Liver (tissue), 8 donors: ENCODE measurements at regions not wholly inside any gene's neighbourhood (a gene's known extent, or its start where the extent isn't known, plus 50 kb on each side); places are given as distances from the start of the nearest gene placed in this dataset.

Source experiments
- DNase-seq: peaks from one replicate; pipeline ENCODE4 v3.0.0-alpha.2; 2017; ENCODE audit warnings: low spot score
- H3K27ac ChIP-seq, 2 donors: one replicate each; pipeline ENCODE4 v1.7.0; 2013; ENCODE audit warnings: inconsistent platforms in 2 of 2, low read length in 2 of 2, control low read depth in 1 of 2, low read depth in 1 of 2, mild to moderate bottlenecking in 1 of 2
- H3K27me3 ChIP-seq, 4 donors: one replicate each; pipeline versions ENCODE4 v1.6.1 to v1.7.0; 2013; ENCODE audit warnings: low read length in 3 of 4, inconsistent platforms in 1 of 4, mild to moderate bottlenecking in 1 of 4, moderate library complexity in 1 of 4; ENCODE audit not compliant: control insufficient read depth in 4 of 4, insufficient read depth in 4 of 4
- H3K36me3 ChIP-seq, 4 donors: one replicate each; pipeline versions ENCODE4 v1.6.1 to v1.7.0; 2013; ENCODE audit warnings: low read length in 3 of 4, mild to moderate bottlenecking in 3 of 4, low read depth in 1 of 4, moderate library complexity in 1 of 4; ENCODE audit not compliant: control insufficient read depth in 4 of 4, insufficient read depth in 3 of 4
- H3K4me1 ChIP-seq, 4 donors: one replicate each; pipeline versions ENCODE4 v1.6.1 to v1.7.0; 2013; ENCODE audit warnings: low read length in 3 of 4, mild to moderate bottlenecking in 3 of 4, moderate library complexity in 1 of 4; ENCODE audit not compliant: control insufficient read depth in 4 of 4, insufficient read depth in 4 of 4
- H3K4me3 ChIP-seq, 3 donors: one replicate each; pipeline versions ENCODE4 v1.6.1 to v1.7.0; 2013; ENCODE audit warnings: low read length in 3 of 3, control low read depth in 1 of 3, low read depth in 1 of 3, mild to moderate bottlenecking in 1 of 3
- H3K9ac ChIP-seq, 2 donors: one replicate each; pipeline ENCODE4 v1.7.0; 2013; ENCODE audit warnings: low read length in 2 of 2, mild to moderate bottlenecking in 2 of 2, moderate library complexity in 2 of 2, control low read depth in 1 of 2, low read depth in 1 of 2
- H3K9me3 ChIP-seq, 4 donors: one replicate each; pipeline versions ENCODE4 v1.6.1 to v1.7.0; 2013; ENCODE audit warnings: low read length in 3 of 4; ENCODE audit not compliant: control insufficient read depth in 4 of 4
- CTCF ChIP-seq: fragments of 150-350 bp; IDR thresholded peaks from 2 replicates; pipeline ENCODE4 v1.5.1; 2017; ENCODE audit warnings: improper control_type of control experiment, low read depth, low read length; ENCODE audit not compliant: missing input control
- FOXA1 ChIP-seq: IDR thresholded peaks from 2 replicates; pipeline ENCODE4 v1.6.1; 2016; ENCODE audit warnings: antibody characterized with exemption
- GABPA ChIP-seq, 2 donors: IDR thresholded peaks in 1 of 2; conservative IDR thresholded peaks in 1 of 2; 2 replicates each; pipeline ENCODE4 v1.6.1; 2016; ENCODE audit warnings: antibody characterized with exemption in 2 of 2, mild to moderate bottlenecking in 1 of 2, moderate library complexity in 1 of 2
- HNF4A ChIP-seq, 2 donors: conservative IDR thresholded peaks; 2 replicates each; pipeline ENCODE4 v1.6.1; 2016; ENCODE audit warnings: antibody characterized with exemption in 2 of 2, mild to moderate bottlenecking in 2 of 2
- HNF4G ChIP-seq: IDR thresholded peaks from 2 replicates; pipeline ENCODE4 v1.6.1; 2016; ENCODE audit warnings: antibody characterized with exemption
- JUND ChIP-seq, 2 donors: IDR thresholded peaks; 2 replicates each; pipeline ENCODE4 v1.6.1; 2016; ENCODE audit warnings: antibody characterized with exemption in 2 of 2
- NR2F2 ChIP-seq: IDR thresholded peaks from 2 replicates; pipeline ENCODE4 v1.6.1; 2016; ENCODE audit warnings: antibody characterized with exemption
- RAD21 ChIP-seq, 2 donors: IDR thresholded peaks; 2 replicates each; pipeline ENCODE4 v1.6.1; 2016; ENCODE audit warnings: antibody characterized with exemption in 2 of 2, mild to moderate bottlenecking in 2 of 2
- RXRA ChIP-seq, 2 donors: IDR thresholded peaks; 2 replicates each; pipeline ENCODE4 v1.6.1; 2017 to 2018; ENCODE audit warnings: antibody characterized with exemption in 2 of 2, mild to moderate bottlenecking in 1 of 2
- SP1 ChIP-seq: IDR thresholded peaks from 2 replicates; pipeline ENCODE4 v1.6.1; 2018; ENCODE audit warnings: antibody characterized with exemption, mild to moderate bottlenecking
- YY1 ChIP-seq: IDR thresholded peaks from 2 replicates; pipeline ENCODE4 v1.6.1; 2016; ENCODE audit warnings: antibody characterized with exemption, mild to moderate bottlenecking
- ZBTB33 ChIP-seq: IDR thresholded peaks from 2 replicates; pipeline ENCODE4 v1.6.1; 2016; ENCODE audit warnings: antibody characterized with exemption
- WGBS: extraction: QIAGEN DNeasy Blood & Tissue Kit; methylation state at CpG from one replicate; pipeline ENCODE4 v1.1.7; 2013; 5-methylcytosine and 5-hydroxymethylcytosine counted together
- TF ChIP-seq, protein P1 (sequence below): IDR thresholded peaks from 2 replicates; pipeline ENCODE4 v1.6.1; 2016; ENCODE audit warnings: antibody characterized with exemption
- TF ChIP-seq, protein P2 (sequence below): IDR thresholded peaks from 2 replicates; pipeline ENCODE4 v1.6.1; 2016; ENCODE audit warnings: antibody characterized with exemption, mild to moderate bottlenecking
- TF ChIP-seq, protein P3 (sequence below): IDR thresholded peaks from 2 replicates; pipeline ENCODE4 v1.6.1; 2016; ENCODE audit warnings: antibody characterized with exemption
- donor health status: healthy.
- donor health status: healthy.
- donor health status: healthy.
- donor health status: healthy.
- donor health status: healthy.

- Histone ChIP-seq H3K27me3 (peaks cover 0 to 15% (median 4%) of the 10 kb centered on the region in 4 donors), H3K4me1 (no peaks in the 10 kb centered on the region), H3K27ac (no peak overlapping the region), H3K9ac (no peak overlapping the region), H3K9me3 (no peaks in the 10 kb centered on the region), H3K36me3 (no peaks in the 10 kb centered on the region), H3K4me3 (no peak overlapping the region)
- TF ChIP-seq FOXA1 (no peak), SP1 (no peak), RXRA (IDR thresholded peaks at IDR 0.05) (no peak), JUND (IDR thresholded peaks at IDR 0.05) (no peak), CTCF (no peak), HNF4A (conservative IDR thresholded peaks at IDR 0.05) (no peak), YY1 (no peak), ZBTB33 (no peak), GABPA (IDR thresholded peaks at IDR 0.05 in 1 of 2, conservative IDR thresholded peaks at IDR 0.05 in 1 of 2) (no peak), NR2F2 (no peak), RAD21 (IDR thresholded peaks at IDR 0.05) (no peak), HNF4G (no peak)
- TF ChIP-seq, protein P1, sequence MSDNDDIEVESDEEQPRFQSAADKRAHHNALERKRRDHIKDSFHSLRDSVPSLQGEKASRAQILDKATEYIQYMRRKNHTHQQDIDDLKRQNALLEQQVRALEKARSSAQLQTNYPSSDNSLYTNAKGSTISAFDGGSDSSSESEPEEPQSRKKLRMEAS: no peak
- TF ChIP-seq, protein P2, sequence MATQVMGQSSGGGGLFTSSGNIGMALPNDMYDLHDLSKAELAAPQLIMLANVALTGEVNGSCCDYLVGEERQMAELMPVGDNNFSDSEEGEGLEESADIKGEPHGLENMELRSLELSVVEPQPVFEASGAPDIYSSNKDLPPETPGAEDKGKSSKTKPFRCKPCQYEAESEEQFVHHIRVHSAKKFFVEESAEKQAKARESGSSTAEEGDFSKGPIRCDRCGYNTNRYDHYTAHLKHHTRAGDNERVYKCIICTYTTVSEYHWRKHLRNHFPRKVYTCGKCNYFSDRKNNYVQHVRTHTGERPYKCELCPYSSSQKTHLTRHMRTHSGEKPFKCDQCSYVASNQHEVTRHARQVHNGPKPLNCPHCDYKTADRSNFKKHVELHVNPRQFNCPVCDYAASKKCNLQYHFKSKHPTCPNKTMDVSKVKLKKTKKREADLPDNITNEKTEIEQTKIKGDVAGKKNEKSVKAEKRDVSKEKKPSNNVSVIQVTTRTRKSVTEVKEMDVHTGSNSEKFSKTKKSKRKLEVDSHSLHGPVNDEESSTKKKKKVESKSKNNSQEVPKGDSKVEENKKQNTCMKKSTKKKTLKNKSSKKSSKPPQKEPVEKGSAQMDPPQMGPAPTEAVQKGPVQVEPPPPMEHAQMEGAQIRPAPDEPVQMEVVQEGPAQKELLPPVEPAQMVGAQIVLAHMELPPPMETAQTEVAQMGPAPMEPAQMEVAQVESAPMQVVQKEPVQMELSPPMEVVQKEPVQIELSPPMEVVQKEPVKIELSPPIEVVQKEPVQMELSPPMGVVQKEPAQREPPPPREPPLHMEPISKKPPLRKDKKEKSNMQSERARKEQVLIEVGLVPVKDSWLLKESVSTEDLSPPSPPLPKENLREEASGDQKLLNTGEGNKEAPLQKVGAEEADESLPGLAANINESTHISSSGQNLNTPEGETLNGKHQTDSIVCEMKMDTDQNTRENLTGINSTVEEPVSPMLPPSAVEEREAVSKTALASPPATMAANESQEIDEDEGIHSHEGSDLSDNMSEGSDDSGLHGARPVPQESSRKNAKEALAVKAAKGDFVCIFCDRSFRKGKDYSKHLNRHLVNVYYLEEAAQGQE: no peak
- TF ChIP-seq, protein P3, sequence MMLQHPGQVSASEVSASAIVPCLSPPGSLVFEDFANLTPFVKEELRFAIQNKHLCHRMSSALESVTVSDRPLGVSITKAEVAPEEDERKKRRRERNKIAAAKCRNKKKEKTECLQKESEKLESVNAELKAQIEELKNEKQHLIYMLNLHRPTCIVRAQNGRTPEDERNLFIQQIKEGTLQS: no peak
- DNase-seq: no peak
- 66% methylated on average over 7 of the region's 7 CpGs for whole genome bisulfite sequencing
Measured at GRCh38 chr5:5929291-5930020, 448.9 kb downstream of the MED10 start.
